ENCODE measurements at regions not wholly inside any gene's neighbourhood (a gene's known extent, or its start where the extent isn't known, plus 50 kb on each side); places are given as distances from the start of the nearest gene placed in this dataset.

DNA sequence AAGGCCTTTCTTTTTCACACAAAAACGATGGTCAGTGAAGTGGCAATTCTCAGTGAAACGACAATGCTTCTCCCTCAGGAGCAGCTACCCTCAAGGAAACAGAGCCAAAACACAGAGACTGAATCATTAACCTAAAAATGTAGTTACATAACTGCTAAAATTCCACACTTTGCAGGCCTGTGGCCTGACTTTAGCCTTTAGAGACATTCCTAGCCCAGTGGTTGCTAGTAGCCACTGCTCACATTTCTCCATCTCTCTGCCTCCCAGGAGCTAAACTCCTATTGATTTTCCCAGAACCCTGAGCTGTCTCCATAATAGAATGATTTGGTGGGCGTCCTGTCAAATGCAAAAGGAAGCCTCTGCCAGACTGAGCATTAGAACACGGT, 630.1 kb upstream of the KCNMB2 start:
- TF ChIP-seq, protein P1, sequence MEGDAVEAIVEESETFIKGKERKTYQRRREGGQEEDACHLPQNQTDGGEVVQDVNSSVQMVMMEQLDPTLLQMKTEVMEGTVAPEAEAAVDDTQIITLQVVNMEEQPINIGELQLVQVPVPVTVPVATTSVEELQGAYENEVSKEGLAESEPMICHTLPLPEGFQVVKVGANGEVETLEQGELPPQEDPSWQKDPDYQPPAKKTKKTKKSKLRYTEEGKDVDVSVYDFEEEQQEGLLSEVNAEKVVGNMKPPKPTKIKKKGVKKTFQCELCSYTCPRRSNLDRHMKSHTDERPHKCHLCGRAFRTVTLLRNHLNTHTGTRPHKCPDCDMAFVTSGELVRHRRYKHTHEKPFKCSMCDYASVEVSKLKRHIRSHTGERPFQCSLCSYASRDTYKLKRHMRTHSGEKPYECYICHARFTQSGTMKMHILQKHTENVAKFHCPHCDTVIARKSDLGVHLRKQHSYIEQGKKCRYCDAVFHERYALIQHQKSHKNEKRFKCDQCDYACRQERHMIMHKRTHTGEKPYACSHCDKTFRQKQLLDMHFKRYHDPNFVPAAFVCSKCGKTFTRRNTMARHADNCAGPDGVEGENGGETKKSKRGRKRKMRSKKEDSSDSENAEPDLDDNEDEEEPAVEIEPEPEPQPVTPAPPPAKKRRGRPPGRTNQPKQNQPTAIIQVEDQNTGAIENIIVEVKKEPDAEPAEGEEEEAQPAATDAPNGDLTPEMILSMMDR (IDR thresholded peaks at IDR 0.05) = no peak
- TF ChIP-seq POLR2A (IDR thresholded peaks at IDR 0.05) = no peak

All from ovary (tissue), 3 donors.